ENCODE measurements at regions not wholly inside any gene's neighbourhood (a gene's known extent, or its start where the extent isn't known, plus 50 kb on each side); places are given as distances from the start of the nearest gene placed in this dataset.
"Not testable (repeated sequence)": the region's sequence is repeated elsewhere in the genome, so short reads cannot be mapped to it uniquely, and the experiment has no call there.

GRCh38 chr13:47873987-47874386, 127.1 kb downstream of the SUCLA2 start:
- H4K8ac ChIP-seq (ENCODE audit: low read depth in 2 of 2, low read length in 2 of 2); CTCF ChIA-PET; H3K27me3 ChIP-seq (ENCODE audit: control insufficient read depth, insufficient read depth, low read length); H3K9me3 ChIP-seq (ENCODE audit: control insufficient read depth, insufficient read depth, low read length); H3K4me1 ChIP-seq (ENCODE audit: control insufficient read depth, insufficient read depth, low read length); BruUV-seq (replicated peaks); H3K4me2 ChIP-seq (ENCODE audit: low read depth, low read length); H2BK20ac ChIP-seq (ENCODE audit: low read depth, low read length); H3K27ac ChIP-seq (ENCODE audit: insufficient read depth, low read length); DNase-seq; H3K56ac ChIP-seq (ENCODE audit: extremely low read depth, insufficient read depth, low read length); H2BK15ac ChIP-seq (ENCODE audit: low read depth, low read length); H3K36me3 ChIP-seq (ENCODE audit: control insufficient read depth, insufficient read depth, low read length); H3K18ac ChIP-seq (ENCODE audit: low read depth, low read length); H2BK120ac ChIP-seq (ENCODE audit: low read depth, low read length); POLR2A ChIA-PET (ENCODE audit: unreplicated experiment); H3K9ac ChIP-seq (ENCODE audit: low read depth, low read length); H2AK9ac ChIP-seq (replicated peaks; ENCODE audit: low read depth, low read length, poor library complexity); H3K79me1 ChIP-seq (ENCODE audit: low read depth in 1 of 2, low read length in 2 of 2); intact Hi-C loops (cut with micrococcal nuclease); H2AFZ ChIP-seq (replicated peaks; ENCODE audit: low read length, poor library complexity); H3K14ac ChIP-seq (replicated peaks; ENCODE audit: low read depth, low read length); H4K91ac ChIP-seq (ENCODE audit: insufficient read depth, low read depth, low read length); H3K23ac ChIP-seq (ENCODE audit: low read depth, low read length); H2BK5ac ChIP-seq (ENCODE audit: low read depth, low read length, poor library complexity, severe bottlenecking); H2AK5ac ChIP-seq (ENCODE audit: low read depth, low read length); H3K9me1 ChIP-seq (ENCODE audit: insufficient read depth, low read length); ATAC-seq (ENCODE audit: low read depth); H3K4ac ChIP-seq (ENCODE audit: low read depth, low read length); H4K5ac ChIP-seq (ENCODE audit: low read depth, low read length); H4K20me1 ChIP-seq (ENCODE audit: insufficient read depth, low read length); in situ Hi-C loops (cut with MboI; ENCODE audit: low sequenced_read_pairs); dilution Hi-C loops (cut with HindIII; ENCODE audit: low sequenced_read_pairs, unreplicated experiment); H3K4me3 ChIP-seq (ENCODE audit: insufficient read depth, low read depth, low read length): not testable (repeated sequence)

GRCh38 chr13:47873319-47873718, 127.8 kb downstream of the SUCLA2 start:
- H3K27ac ChIP-seq (ENCODE audit: insufficient read depth, low read length); H3K36me3 ChIP-seq (ENCODE audit: control insufficient read depth, insufficient read depth, low read length); H4K91ac ChIP-seq (ENCODE audit: insufficient read depth, low read depth, low read length); H3K9me3 ChIP-seq (ENCODE audit: control insufficient read depth, insufficient read depth, low read length); H3K4me3 ChIP-seq (ENCODE audit: insufficient read depth, low read depth, low read length); H3K23ac ChIP-seq (ENCODE audit: low read depth, low read length); H3K79me1 ChIP-seq (ENCODE audit: low read depth in 1 of 2, low read length in 2 of 2); ATAC-seq (ENCODE audit: low read depth); dilution Hi-C loops (cut with HindIII; ENCODE audit: low sequenced_read_pairs, unreplicated experiment); DNase-seq; H3K14ac ChIP-seq (replicated peaks; ENCODE audit: low read depth, low read length); H3K4me2 ChIP-seq (ENCODE audit: low read depth, low read length); in situ Hi-C loops (cut with MboI; ENCODE audit: low sequenced_read_pairs); H2AK5ac ChIP-seq (ENCODE audit: low read depth, low read length); H2AK9ac ChIP-seq (replicated peaks; ENCODE audit: low read depth, low read length, poor library complexity); H3K4ac ChIP-seq (ENCODE audit: low read depth, low read length); H3K9ac ChIP-seq (ENCODE audit: low read depth, low read length); H3K27me3 ChIP-seq (ENCODE audit: control insufficient read depth, insufficient read depth, low read length); H4K20me1 ChIP-seq (ENCODE audit: insufficient read depth, low read length); H3K4me1 ChIP-seq (ENCODE audit: control insufficient read depth, insufficient read depth, low read length); H2BK15ac ChIP-seq (ENCODE audit: low read depth, low read length); H4K8ac ChIP-seq (ENCODE audit: low read depth in 2 of 2, low read length in 2 of 2); H3K9me1 ChIP-seq (ENCODE audit: insufficient read depth, low read length); CTCF ChIA-PET; H4K5ac ChIP-seq (ENCODE audit: low read depth, low read length); H2BK5ac ChIP-seq (ENCODE audit: low read depth, low read length, poor library complexity, severe bottlenecking); H3K56ac ChIP-seq (ENCODE audit: extremely low read depth, insufficient read depth, low read length); H2AFZ ChIP-seq (replicated peaks; ENCODE audit: low read length, poor library complexity); H3K18ac ChIP-seq (ENCODE audit: low read depth, low read length); intact Hi-C loops (cut with micrococcal nuclease); POLR2A ChIA-PET (ENCODE audit: unreplicated experiment); H2BK20ac ChIP-seq (ENCODE audit: low read depth, low read length); BruUV-seq (replicated peaks); H2BK120ac ChIP-seq (ENCODE audit: low read depth, low read length): not testable (repeated sequence)
- 20% methylated on average over 1 of the region's 1 CpG; no CpG with 5 or more reads in 1 of the 2 experiments for WGBS, 2 experiments (ENCODE audit: extremely low coverage in 2 of 2, insufficient read length in 1 of 2)
